H9 (cell line): ENCODE measurements at regions not wholly inside any gene's neighbourhood (a gene's known extent, or its start where the extent isn't known, plus 50 kb on each side); places are given as distances from the start of the nearest gene placed in this dataset.

Experiments
- DNase-seq: peaks from one replicate; pipeline ENCODE4 v3.0.0-alpha.2; 2017
- H2AFZ ChIP-seq: one replicate; pipeline ENCODE4 v1.6.1; 2013; ENCODE audit warnings: mild to moderate bottlenecking, low read length, control low read depth, moderate library complexity
- H2AK5ac ChIP-seq: 2 replicates; pipeline ENCODE4 v1.6.1; 2013; ENCODE audit warnings: low read length, control low read depth, mixed read lengths; ENCODE audit not compliant: insufficient read length
- H2BK120ac ChIP-seq: one replicate; pipeline ENCODE4 v1.6.1; 2013; ENCODE audit warnings: low read depth, mild to moderate bottlenecking, low read length, control low read depth, inconsistent platforms; ENCODE audit not compliant: poor library complexity, severe bottlenecking
- H2BK12ac ChIP-seq: 2 replicates; pipeline ENCODE4 v1.6.1; 2013; ENCODE audit warnings: low read length, control low read depth, mixed read lengths, low read depth; ENCODE audit not compliant: insufficient read length
- H2BK15ac ChIP-seq: 2 replicates; pipeline ENCODE4 v1.6.1; 2013; ENCODE audit warnings: low read depth, low read length, control low read depth
- H2BK20ac ChIP-seq: one replicate; pipeline ENCODE4 v1.6.1; 2013; ENCODE audit warnings: low read depth, mild to moderate bottlenecking, low read length, control low read depth, inconsistent platforms; ENCODE audit not compliant: poor library complexity, severe bottlenecking
- H2BK5ac ChIP-seq: 2 replicates; pipeline ENCODE4 v1.6.1; 2013; ENCODE audit warnings: low read length, control low read depth, mixed read lengths; ENCODE audit not compliant: insufficient read length
- H3K14ac ChIP-seq: 2 replicates; pipeline ENCODE4 v1.6.1; 2013; ENCODE audit warnings: low read length, control low read depth; ENCODE audit not compliant: insufficient read depth
- H3K18ac ChIP-seq: 2 replicates; pipeline ENCODE4 v1.6.1; 2013; ENCODE audit warnings: low read depth, mild to moderate bottlenecking, mixed read lengths, low read length, control low read depth; ENCODE audit not compliant: insufficient read length
- H3K23ac ChIP-seq: 2 replicates; pipeline ENCODE4 v1.6.1; 2013; ENCODE audit warnings: low read length, control low read depth, mixed read lengths, low read depth; ENCODE audit not compliant: insufficient read length
- H3K23me2 ChIP-seq: 2 replicates; pipeline ENCODE4 v1.6.1; 2013; ENCODE audit warnings: low read depth, mild to moderate bottlenecking, mixed read lengths, low read length, control low read depth; ENCODE audit not compliant: insufficient read length, poor library complexity, severe bottlenecking
- H3K27ac ChIP-seq: 2 replicates; pipeline ENCODE4 v1.5.1; 2013; ENCODE audit warnings: low read length, control low read depth, mixed read lengths, low read depth; ENCODE audit not compliant: insufficient read length
- H3K27me3 ChIP-seq: 2 replicates; pipeline ENCODE4 v1.6.1; 2013; ENCODE audit warnings: low read length, control low read depth, inconsistent platforms; ENCODE audit not compliant: insufficient read depth
- H3K4ac ChIP-seq: 2 replicates; pipeline ENCODE4 v1.6.1; 2013; ENCODE audit warnings: low read depth, mild to moderate bottlenecking, control low read depth, inconsistent platforms, low read length, moderate library complexity
- H3K4me1 ChIP-seq: 2 replicates; pipeline ENCODE4 v1.6.1; 2013; ENCODE audit warnings: low read length, control low read depth, inconsistent platforms; ENCODE audit not compliant: insufficient read depth
- H3K4me2 ChIP-seq: 2 replicates; pipeline ENCODE4 v1.6.1; 2013; ENCODE audit warnings: low read length, control low read depth, mixed read lengths; ENCODE audit not compliant: insufficient read length, insufficient read depth
- H3K56ac ChIP-seq: 2 replicates; pipeline ENCODE4 v1.6.1; 2013; ENCODE audit warnings: low read depth, mild to moderate bottlenecking, mixed read lengths, low read length, control low read depth; ENCODE audit not compliant: insufficient read length
- H3K79me1 ChIP-seq: 2 replicates; pipeline ENCODE4 v1.6.1; 2013; ENCODE audit warnings: low read depth, mild to moderate bottlenecking, moderate library complexity, low read length, control low read depth, inconsistent platforms; ENCODE audit not compliant: insufficient read depth, poor library complexity, severe bottlenecking
- H3K79me2 ChIP-seq: 2 replicates; pipeline ENCODE4 v1.6.1; 2013; ENCODE audit warnings: low read length, control low read depth, inconsistent platforms; ENCODE audit not compliant: insufficient read depth
- H3K9ac ChIP-seq: 2 replicates; pipeline ENCODE4 v1.6.1; 2013; ENCODE audit warnings: low read length, control low read depth, mixed read lengths; ENCODE audit not compliant: insufficient read length; ENCODE audit errors: extremely low read depth
- H3K9me3 ChIP-seq: one replicate; pipeline ENCODE4 v1.6.1; 2013; ENCODE audit warnings: low read depth, low read length, inconsistent platforms; ENCODE audit not compliant: control insufficient read depth
- H3T11ph ChIP-seq: one replicate; pipeline ENCODE4 v1.6.1; 2013; ENCODE audit warnings: mild to moderate bottlenecking, low read length, control low read depth, inconsistent platforms
- H4K20me1 ChIP-seq: one replicate; pipeline ENCODE4 v1.6.1; 2013; ENCODE audit not compliant: control insufficient read depth, insufficient read length, insufficient read depth
- H4K5ac ChIP-seq: 2 replicates; pipeline ENCODE4 v1.6.1; 2013; ENCODE audit warnings: low read depth, mild to moderate bottlenecking, mixed read lengths, low read length, control low read depth; ENCODE audit not compliant: insufficient read length
- H4K8ac ChIP-seq: replicated peaks from 2 replicates; pipeline ENCODE4 v1.6.1; 2013; ENCODE audit warnings: low read length, control low read depth, mixed read lengths, low read depth; ENCODE audit not compliant: insufficient read length
- H4K91ac ChIP-seq: 2 replicates; pipeline ENCODE4 v1.6.1; 2013; ENCODE audit warnings: low read depth, mild to moderate bottlenecking, moderate library complexity, mixed read lengths, low read length, control low read depth; ENCODE audit not compliant: insufficient read length
- H3K27ac Mint-ChIP-seq, 3 experiments: 2 replicates in 2 of 3; 3 replicates in 1 of 3; pipeline ENCODE4 v1.8.0; 2020 to 2021; ENCODE audit warnings: mixed read lengths in 3 of 3, mild to moderate bottlenecking in 1 of 3, moderate library complexity in 1 of 3
- H3K27me3 Mint-ChIP-seq: 2 replicates; pipeline ENCODE4 v1.8.0; 2021; ENCODE audit warnings: low read depth, mild to moderate bottlenecking, moderate library complexity, mixed read lengths
- H3K36me3 Mint-ChIP-seq, 3 experiments: 2 replicates in 2 of 3; 3 replicates in 1 of 3; pipeline ENCODE4 v1.8.0; 2020 to 2021; ENCODE audit warnings: low read depth in 3 of 3, mixed read lengths in 3 of 3; ENCODE audit not compliant: insufficient read depth in 1 of 3
- H3K4me1 Mint-ChIP-seq, 2 experiments: 2 replicates each; pipeline ENCODE4 v1.8.0; 2020; ENCODE audit warnings: mixed read lengths in 2 of 2
- H3K4me3 Mint-ChIP-seq, 2 experiments: 2 replicates in 1 of 2; 3 replicates in 1 of 2; pipeline ENCODE4 v1.8.0; 2020 to 2021; ENCODE audit warnings: mild to moderate bottlenecking in 2 of 2, mixed read lengths in 2 of 2, moderate library complexity in 1 of 2
- H3K9me3 Mint-ChIP-seq, 2 experiments: 2 replicates in 1 of 2; 3 replicates in 1 of 2; pipeline ENCODE4 v1.8.0; 2020; ENCODE audit warnings: mild to moderate bottlenecking in 2 of 2, mixed read lengths in 2 of 2, moderate library complexity in 1 of 2
- TF ChIP-seq, protein P1 (sequence below): fragments of 200-600 bp; sonication (generic); conservative IDR thresholded peaks from 3 replicates; pipeline ENCODE4 v1.8.0; 2021; ENCODE audit warnings: antibody characterized with exemption, mild to moderate bottlenecking

DNA sequence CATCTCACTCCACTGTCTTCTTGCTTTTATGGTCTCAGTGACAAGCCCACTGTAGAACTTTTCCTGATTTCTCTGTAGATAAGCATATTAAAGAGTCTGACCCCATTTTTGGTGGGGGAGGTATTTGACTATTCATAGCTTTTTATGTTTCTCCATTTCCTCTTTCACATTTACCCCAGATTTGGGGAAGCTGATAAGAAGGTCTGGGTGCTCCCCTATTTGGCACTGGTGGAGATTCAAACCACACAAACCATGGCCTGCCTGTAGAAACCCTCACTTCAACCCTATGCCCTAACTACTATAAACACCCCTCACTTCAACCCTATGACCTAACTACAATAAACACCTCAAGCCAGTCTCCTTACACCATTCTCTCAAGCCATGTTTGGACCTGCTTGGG, 196.2 kb upstream of the SYNDIG1 start:
- H3K36me3 Mint-ChIP-seq = no peaks in the 10 kb centered on the region
- H3K27me3 ChIP-seq = no peaks in the 10 kb centered on the region

More for the DNA sequence above, 196.2 kb upstream of the SYNDIG1 start:
- H3K4ac ChIP-seq = no peak overlapping the region
- Mint-ChIP-seq H3K9me3 (peaks cover 0 to 7% of the 10 kb centered on the region in 2 experiments; a peak in 2 of 5 replicates), H3K27ac (no peak overlapping the region), H3K4me3 (no peak overlapping the region), H3K27me3 (no peaks in the 10 kb centered on the region; the same call in 1 of the 2 replicates), H3K4me1 (peaks cover 4 to 9% of the 10 kb centered on the region in 2 experiments; a peak in 3 of 4 replicates)
- H2BK120ac ChIP-seq = no peak overlapping the region
- no peak overlapping the region for H2BK12ac ChIP-seq
- no peak overlapping the region for H3K27ac ChIP-seq
- H2AFZ ChIP-seq = no peak overlapping the region
- no peak overlapping the region for H3K14ac ChIP-seq
- no peak overlapping the region for H3K9ac ChIP-seq
- no peak overlapping the region for H4K91ac ChIP-seq
- H4K20me1 ChIP-seq = no peaks in the 10 kb centered on the region
- no peak overlapping the region for H2BK15ac ChIP-seq
- H4K8ac ChIP-seq = no peak overlapping the region
- H3K9me3 ChIP-seq = no peaks in the 10 kb centered on the region
- H2AK5ac ChIP-seq = no peak overlapping the region
- no peak overlapping the region for H3K4me2 ChIP-seq
- H3K18ac ChIP-seq = no peak overlapping the region
- H3K79me1 ChIP-seq = no peaks in the 10 kb centered on the region
- no peak overlapping the region for H3T11ph ChIP-seq
- no peaks in the 10 kb centered on the region for H3K4me1 ChIP-seq
- no peak for DNase-seq
- H2BK20ac ChIP-seq = no peak overlapping the region
- H4K5ac ChIP-seq = no peak overlapping the region
- no peaks in the 10 kb centered on the region for H3K79me2 ChIP-seq
- no peak overlapping the region for H2BK5ac ChIP-seq
- TF ChIP-seq, protein P1, sequence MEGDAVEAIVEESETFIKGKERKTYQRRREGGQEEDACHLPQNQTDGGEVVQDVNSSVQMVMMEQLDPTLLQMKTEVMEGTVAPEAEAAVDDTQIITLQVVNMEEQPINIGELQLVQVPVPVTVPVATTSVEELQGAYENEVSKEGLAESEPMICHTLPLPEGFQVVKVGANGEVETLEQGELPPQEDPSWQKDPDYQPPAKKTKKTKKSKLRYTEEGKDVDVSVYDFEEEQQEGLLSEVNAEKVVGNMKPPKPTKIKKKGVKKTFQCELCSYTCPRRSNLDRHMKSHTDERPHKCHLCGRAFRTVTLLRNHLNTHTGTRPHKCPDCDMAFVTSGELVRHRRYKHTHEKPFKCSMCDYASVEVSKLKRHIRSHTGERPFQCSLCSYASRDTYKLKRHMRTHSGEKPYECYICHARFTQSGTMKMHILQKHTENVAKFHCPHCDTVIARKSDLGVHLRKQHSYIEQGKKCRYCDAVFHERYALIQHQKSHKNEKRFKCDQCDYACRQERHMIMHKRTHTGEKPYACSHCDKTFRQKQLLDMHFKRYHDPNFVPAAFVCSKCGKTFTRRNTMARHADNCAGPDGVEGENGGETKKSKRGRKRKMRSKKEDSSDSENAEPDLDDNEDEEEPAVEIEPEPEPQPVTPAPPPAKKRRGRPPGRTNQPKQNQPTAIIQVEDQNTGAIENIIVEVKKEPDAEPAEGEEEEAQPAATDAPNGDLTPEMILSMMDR = no peak
- no peak overlapping the region for H3K23ac ChIP-seq
- H3K56ac ChIP-seq = no peak overlapping the region
- no peaks in the 10 kb centered on the region for H3K23me2 ChIP-seq
